EH (cell line): ENCODE measurements at regions not wholly inside any gene's neighbourhood (a gene's known extent, or its start where the extent isn't known, plus 50 kb on each side); places are given as distances from the start of the nearest gene placed in this dataset.

Source experiments
- DNase-seq: peaks from one replicate; pipeline ENCODE4 v3.0.0-alpha.2; 2015; ENCODE audit warnings: low read depth

- no peak for DNase-seq
These were observed 140.1 kb upstream of the TMEM108 start for GRCh38 chr3:132898141-132898540.

- DNase-seq = no peak
These were observed 145.2 kb upstream of the TMEM108 start for GRCh38 chr3:132892956-132893355.

DNA sequence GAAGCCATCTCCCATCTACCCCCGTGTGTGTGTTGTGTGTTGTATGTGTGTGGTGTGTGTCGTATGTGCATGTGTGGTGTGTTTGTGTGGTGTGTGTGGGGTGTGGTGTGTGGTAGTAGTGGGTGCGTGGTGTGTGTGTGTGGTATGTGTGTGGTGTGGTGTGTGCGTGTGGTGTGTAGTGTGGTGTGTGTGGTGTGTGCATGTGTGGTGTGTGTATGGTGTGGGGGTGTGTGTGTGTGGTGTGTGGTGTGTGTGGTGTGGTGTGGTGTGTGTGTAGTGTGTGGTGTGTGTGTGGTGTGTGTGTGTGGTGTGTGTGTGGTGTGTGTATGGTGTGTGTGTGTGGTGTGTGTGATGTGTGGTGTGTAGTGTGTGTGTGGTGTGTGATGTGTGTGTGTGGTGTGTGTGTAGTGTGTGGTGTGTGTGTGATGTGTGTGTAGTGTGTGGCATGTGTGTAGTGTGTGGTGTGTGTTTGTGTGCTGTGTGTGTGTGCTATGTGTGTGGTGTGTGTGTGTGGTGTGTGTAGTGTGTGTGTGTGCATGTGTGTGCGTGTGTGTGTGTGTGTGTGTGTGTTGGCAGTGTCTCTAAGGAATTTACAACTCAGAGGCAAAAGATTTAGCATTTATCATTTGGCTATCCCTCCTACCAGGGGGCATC, 156.3 kb upstream of the TMEM108 start:
- DNase-seq = no peak

DNA sequence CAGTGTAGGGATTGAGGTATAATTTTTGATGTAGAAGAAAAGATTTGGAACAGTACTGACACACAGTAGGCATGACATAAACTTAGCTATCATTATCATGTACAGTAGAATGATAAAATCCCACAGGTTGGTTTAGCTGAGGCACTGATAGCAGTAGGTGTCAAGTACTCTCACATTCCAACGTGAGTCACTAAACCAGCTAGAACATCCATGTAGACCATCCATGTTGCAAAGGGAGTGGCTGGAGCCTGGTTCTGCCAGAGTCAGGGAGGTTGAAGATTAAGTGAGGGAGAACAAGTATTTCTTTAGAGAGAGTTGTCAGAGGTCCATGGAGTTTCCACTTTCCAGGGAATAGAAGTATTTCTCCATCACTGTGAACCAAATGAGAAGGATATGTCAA, 157.2 kb upstream of the TMEM108 start:
- no peak for DNase-seq

- DNase-seq = no peak
These were observed 157.4 kb upstream of the NPHP3 start for GRCh38 chr3:132879656-132880055.

DNA sequence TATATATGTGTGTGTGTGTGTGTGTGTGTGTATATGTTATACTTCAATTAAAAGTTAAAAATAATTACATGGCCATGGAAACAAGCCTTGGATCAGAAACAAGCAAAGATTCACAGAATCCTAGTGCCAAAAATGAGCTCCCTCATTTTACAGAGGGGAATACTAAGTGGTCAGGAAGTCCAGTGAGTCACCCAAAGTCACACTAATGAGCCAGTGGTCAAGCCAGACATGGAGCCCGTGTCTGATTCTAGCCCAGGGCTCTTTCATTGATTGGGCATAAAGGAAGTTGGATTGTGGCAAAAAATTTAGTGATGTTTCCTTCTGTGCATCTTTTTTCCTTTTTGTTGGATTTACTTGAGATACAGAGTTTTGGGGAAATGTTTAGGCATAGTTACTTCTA, 152.5 kb upstream of the NPHP3 start:
- no peak for DNase-seq

- DNase-seq = no peak
These were observed 150.5 kb upstream of the NPHP3 start for GRCh38 chr3:132872711-132873110.

GRCh38 chr3:132871956-132872355, 149.7 kb upstream of the NPHP3 start:
- DNase-seq = no peak

GRCh38 chr3:132870541-132870940, 148.3 kb upstream of the NPHP3 start:
- no peak for DNase-seq

DNA sequence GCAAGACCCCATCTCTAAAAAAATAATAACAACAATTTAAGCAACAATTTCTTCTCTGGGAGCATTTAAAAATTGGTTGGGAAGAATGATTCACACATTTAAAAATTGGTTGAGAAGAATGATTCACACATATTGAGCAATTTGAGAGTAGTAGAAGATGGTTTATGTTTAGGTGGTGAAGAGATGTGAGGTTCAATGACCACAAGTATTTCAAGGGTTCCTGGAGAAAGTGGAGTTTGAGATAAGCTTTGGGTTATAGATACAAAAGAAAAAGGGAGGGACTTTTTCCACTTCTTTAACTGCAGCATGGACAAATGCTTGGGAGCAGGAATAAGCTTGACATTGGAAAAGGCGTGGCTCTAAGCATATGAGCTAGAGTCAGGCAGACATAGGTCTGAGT, 145.7 kb upstream of the NPHP3 start:
- DNase-seq = peak; percentile 9

GRCh38 chr3:132867526-132867925, 145.3 kb upstream of the NPHP3 start:
- no peak for DNase-seq

- DNase-seq = no peak
These were observed 135.1 kb upstream of the NPHP3 start for GRCh38 chr3:132857317-132857716.

- DNase-seq = no peak
These were observed 132.8 kb upstream of the NPHP3 start for GRCh38 chr3:132854856-132855535.

DNA sequence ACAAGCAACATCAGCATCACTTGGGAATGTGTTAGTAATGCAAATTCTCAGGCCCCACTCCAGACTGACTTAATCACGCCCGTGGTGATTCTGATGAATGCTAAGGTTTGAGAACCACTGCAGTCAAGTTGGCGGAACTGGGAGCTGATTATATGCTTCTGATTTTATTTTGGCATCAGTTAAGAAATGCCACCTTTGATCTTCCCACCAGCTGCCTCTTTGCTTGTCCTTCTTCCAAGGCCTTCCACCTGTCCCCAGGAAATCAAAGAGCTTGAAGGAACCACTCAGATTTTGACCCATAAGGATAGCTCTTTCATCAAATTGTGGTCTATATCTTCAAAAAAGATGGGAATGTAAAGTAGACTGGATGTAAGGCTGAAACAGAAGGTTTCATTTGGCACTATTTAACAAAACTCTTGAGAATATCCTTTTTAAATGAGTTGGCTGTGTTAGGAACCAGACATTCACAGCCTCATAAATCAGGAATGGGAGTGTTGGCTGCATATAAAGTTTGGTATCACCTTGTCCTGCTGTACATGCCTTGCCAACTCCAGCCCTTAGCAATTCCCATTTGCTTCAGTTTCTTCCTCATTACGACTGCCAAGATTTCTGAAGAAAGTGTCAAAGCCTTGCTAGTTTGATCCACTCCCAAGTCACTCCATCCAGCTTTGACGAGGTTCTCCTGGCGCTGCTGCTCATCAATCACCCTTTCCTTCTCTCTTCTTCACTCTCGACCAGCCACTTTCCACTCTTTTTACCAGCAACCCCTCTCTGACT, 125.8 kb upstream of the NPHP3 start:
- DNase-seq = no peak

- DNase-seq = peak; percentile 1
These were observed 121.8 kb upstream of the NPHP3 start for GRCh38 chr3:132843851-132844553.

GRCh38 chr3:132843349-132843748, 121.1 kb upstream of the NPHP3 start:
- no peak for DNase-seq

- DNase-seq = no peak
These were observed 119.4 kb upstream of the NPHP3 start for GRCh38 chr3:132841621-132842020.

DNA sequence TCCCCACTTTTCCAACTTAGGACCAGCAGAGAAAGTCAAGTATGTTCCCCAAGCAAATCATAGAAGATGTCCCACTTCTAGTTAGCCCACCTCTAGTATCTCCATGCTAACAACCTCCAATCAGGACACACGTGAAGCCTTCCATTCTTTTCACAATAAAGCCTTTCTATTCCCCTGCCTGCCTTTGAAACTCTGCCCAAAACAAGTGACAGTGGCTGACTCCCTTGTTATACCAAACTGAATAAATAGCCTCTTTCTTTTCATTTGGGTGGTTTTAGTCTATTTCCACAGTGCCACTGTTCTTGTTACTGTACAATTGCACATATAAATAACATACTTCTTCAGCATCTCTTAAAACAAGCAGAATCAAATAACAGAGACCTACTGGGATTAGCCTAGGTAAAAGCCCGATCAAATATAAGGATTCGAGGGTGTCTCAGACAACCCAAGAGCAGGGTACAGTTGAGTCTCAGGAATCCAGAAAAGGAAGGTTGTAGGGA, 118.0 kb upstream of the NPHP3 start:
- DNase-seq = no peak

- no peak for DNase-seq
These were observed 116.3 kb upstream of the NPHP3 start for GRCh38 chr3:132838477-132838876.

- DNase-seq = no peak
These were observed 115.4 kb upstream of the NPHP3 start for GRCh38 chr3:132837615-132838014.

DNA sequence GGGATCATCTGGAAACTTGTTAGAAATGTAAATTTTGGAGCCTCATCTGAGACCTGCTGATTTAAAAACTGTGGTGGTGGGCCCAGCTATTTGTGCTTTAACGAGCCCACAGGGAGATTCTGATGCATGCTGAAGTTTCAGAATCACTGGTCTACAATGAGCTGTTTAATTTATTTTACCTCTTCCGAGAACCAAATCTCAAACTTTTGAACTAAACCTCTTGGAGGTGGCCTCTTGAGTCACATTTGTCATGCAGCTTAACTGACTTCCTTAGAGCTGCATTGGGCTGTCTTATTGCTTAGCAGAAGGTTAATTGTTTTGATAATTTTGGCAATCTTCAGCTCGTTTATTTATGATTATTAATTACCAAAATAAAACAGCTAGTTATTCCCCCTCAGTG, 112.1 kb upstream of the NPHP3 start:
- DNase-seq = no peak

DNA sequence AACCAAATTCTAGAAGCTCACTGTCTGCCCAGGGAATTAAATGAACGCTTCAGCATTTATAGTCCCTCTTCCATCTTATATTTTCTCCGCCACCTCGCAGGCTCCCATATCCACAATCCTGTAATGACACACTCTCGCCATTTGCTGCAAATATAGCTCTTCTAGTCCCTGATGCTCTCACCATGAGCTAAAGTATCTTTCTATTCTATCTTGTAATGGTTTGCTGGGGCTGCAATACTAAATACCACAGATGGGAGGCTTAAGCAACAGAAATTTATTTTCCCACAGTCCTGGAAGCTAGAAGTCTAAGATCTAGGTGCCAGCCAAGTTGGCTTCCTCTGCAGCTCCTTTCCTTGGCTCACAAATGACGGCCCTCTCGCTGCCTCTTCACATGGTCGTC, 106.9 kb upstream of the NPHP3 start:
- DNase-seq = no peak
